Activated CD4-positive, alpha-beta T cell treated with anti-CD3 and anti-CD28 coated beads, Interleukin-10, Interleukin-2, amounts not matched to agents 100 ng/mL and 50 ng/mL, durations not matched to agents 16 hours and 8 hours (primary cell): ENCODE measurements at regions not wholly inside any gene's neighbourhood (a gene's known extent, or its start where the extent isn't known, plus 50 kb on each side); places are given as distances from the start of the nearest gene placed in this dataset.
"Not testable (repeated sequence)": the region's sequence is repeated elsewhere in the genome, so short reads cannot be mapped to it uniquely, and the experiment has no call there.

ENCODE experiments used
- DNase-seq: peaks from one replicate; pipeline ENCODE4 v3.0.0-alpha.2; 2020

- no peak for DNase-seq
These were observed 302.5 kb upstream of the ISX start for GRCh38 chr22:34763496-34763895.

- DNase-seq: no peak
These were observed 300.8 kb upstream of the ISX start for GRCh38 chr22:34765115-34765514.

GRCh38 chr22:34769361-34769760 is 296.6 kb upstream of the ISX start:
- no peak for DNase-seq

GRCh38 chr22:34776817-34777216 is 289.1 kb upstream of the ISX start:
- DNase-seq: no peak

- DNase-seq: no peak
These were observed 284.3 kb upstream of the ISX start for GRCh38 chr22:34781681-34782080.

- no peak for DNase-seq
These were observed 282.5 kb upstream of the ISX start for GRCh38 chr22:34783436-34783835.

GRCh38 chr22:34784056-34784455 is 281.9 kb upstream of the ISX start:
- DNase-seq: no peak

GRCh38 chr22:34797826-34798225 is 268.1 kb upstream of the ISX start:
- no peak for DNase-seq

GRCh38 chr22:34798605-34799004 is 267.4 kb upstream of the ISX start:
- no peak for DNase-seq

- DNase-seq: no peak
These were observed 265.5 kb upstream of the ISX start for GRCh38 chr22:34800260-34800980.

- no peak for DNase-seq
These were observed 264.7 kb upstream of the ISX start for GRCh38 chr22:34801221-34801620.

GRCh38 chr22:34804091-34804490 is 261.9 kb upstream of the ISX start:
- DNase-seq: no peak

- no peak for DNase-seq
These were observed 261.4 kb upstream of the ISX start for GRCh38 chr22:34804604-34805003.

- no peak for DNase-seq
These were observed 260.2 kb upstream of the ISX start for GRCh38 chr22:34805771-34806170.

- DNase-seq: no peak
These were observed 257.3 kb upstream of the ISX start for GRCh38 chr22:34808618-34809017.

- no peak for DNase-seq
These were observed 253.3 kb upstream of the ISX start for GRCh38 chr22:34812631-34813030.

GRCh38 chr22:34814260-34815025 is 251.5 kb upstream of the ISX start:
- DNase-seq: no peak

- no peak for DNase-seq
These were observed 236.5 kb upstream of the ISX start for GRCh38 chr22:34829485-34829884.

- no peak for DNase-seq
These were observed 231.9 kb upstream of the ISX start for GRCh38 chr22:34834059-34834458.

- not testable (repeated sequence) for DNase-seq
These were observed 231.4 kb upstream of the ISX start for GRCh38 chr22:34834541-34834940.

GRCh38 chr22:34841331-34841771 is 224.6 kb upstream of the ISX start:
- DNase-seq: no peak

- DNase-seq: no peak
These were observed 224.0 kb upstream of the ISX start for GRCh38 chr22:34841911-34842310.

- DNase-seq: no peak
These were observed 223.3 kb upstream of the ISX start for GRCh38 chr22:34842630-34843029.

GRCh38 chr22:34843743-34844142 is 222.2 kb upstream of the ISX start:
- not testable (repeated sequence) for DNase-seq

- DNase-seq: no peak
These were observed 220.6 kb upstream of the ISX start for GRCh38 chr22:34845391-34845790.
